Adrenal gland (tissue), 5 donors: ENCODE measurements at regions not wholly inside any gene's neighbourhood (a gene's known extent, or its start where the extent isn't known, plus 50 kb on each side); places are given as distances from the start of the nearest gene placed in this dataset.

ENCODE experiments used
- CTCF ChIP-seq, 6 experiments: fragments of 450-650 bp in 4 of 6; fragments of 200-600 bp in 2 of 6; sonication (generic) in 1 of 6; IDR thresholded peaks; 1 replicate in 5 of 6; 2 replicates in 1 of 6; pipeline versions ENCODE4 v1.5.1 to v1.8.0; 2016 to 2021; ENCODE audit warnings: antibody characterized with exemption in 6 of 6, mild to moderate bottlenecking in 2 of 6, moderate library complexity in 1 of 6
- POLR2A ChIP-seq, 2 donors: fragments of 450-650 bp; IDR thresholded peaks; one replicate each; pipeline ENCODE4 v1.6.1; 2017; ENCODE audit warnings: antibody characterized with exemption in 2 of 2, mild to moderate bottlenecking in 2 of 2, moderate library complexity in 1 of 2
- donor health status: DM: no; HTN: no; CAD: no.

DNA sequence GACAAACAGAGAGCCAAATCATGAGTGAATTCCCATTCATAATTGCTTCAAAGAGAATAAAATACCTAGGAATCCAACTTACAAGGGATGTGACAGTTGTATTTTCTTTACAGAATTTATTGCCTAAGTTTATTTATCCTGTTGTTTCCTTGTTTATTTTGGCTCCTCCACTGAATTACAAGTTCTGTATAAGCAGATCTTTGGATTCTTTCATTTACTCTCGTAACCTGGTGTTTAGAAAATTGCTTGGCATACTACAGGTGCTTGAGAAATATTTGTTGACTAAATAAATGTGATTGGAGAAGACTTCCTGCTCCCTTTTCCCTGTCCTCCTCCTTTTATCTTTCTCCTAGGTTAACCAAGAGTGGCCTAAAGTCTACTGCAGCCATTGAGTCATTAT is 455.6 kb downstream of the TMEM38B start:
- TF ChIP-seq CTCF (IDR thresholded peaks at IDR 0.05) (no peak), POLR2A (IDR thresholded peaks at IDR 0.05) (no peak)
